Stomach smooth muscle (tissue), 2 donors: ENCODE measurements at regions not wholly inside any gene's neighbourhood (a gene's known extent, or its start where the extent isn't known, plus 50 kb on each side); places are given as distances from the start of the nearest gene placed in this dataset.

Source experiments
- H3K27ac ChIP-seq: one replicate; pipeline ENCODE4 v1.7.0; 2013; ENCODE audit warnings: mild to moderate bottlenecking, low read length, inconsistent platforms
- H3K27me3 ChIP-seq, 2 donors: one replicate each; pipeline ENCODE4 v1.7.0; 2013; ENCODE audit warnings: low read length in 2 of 2; ENCODE audit not compliant: insufficient read depth in 2 of 2, control insufficient read depth in 1 of 2
- H3K36me3 ChIP-seq, 2 donors: one replicate each; pipeline ENCODE4 v1.7.0; 2013; ENCODE audit warnings: low read length in 2 of 2; ENCODE audit not compliant: control insufficient read depth in 2 of 2, insufficient read depth in 2 of 2
- H3K4me1 ChIP-seq: one replicate; pipeline ENCODE4 v1.7.0; 2013; ENCODE audit warnings: low read length; ENCODE audit not compliant: control insufficient read depth, insufficient read depth
- H3K4me3 ChIP-seq, 2 donors: one replicate each; pipeline ENCODE4 v1.7.0; 2013; ENCODE audit warnings: low read length in 2 of 2
- H3K9ac ChIP-seq, 2 donors: one replicate each; pipeline ENCODE4 v1.7.0; 2013; ENCODE audit warnings: low read length in 2 of 2, mild to moderate bottlenecking in 1 of 2
- H3K9me3 ChIP-seq, 2 donors: one replicate each; pipeline ENCODE4 v1.7.0; 2013; ENCODE audit warnings: low read length in 2 of 2; ENCODE audit not compliant: control insufficient read depth in 2 of 2
- donor health status: healthy.
- donor health status: Pancreatic carcinoma.

DNA sequence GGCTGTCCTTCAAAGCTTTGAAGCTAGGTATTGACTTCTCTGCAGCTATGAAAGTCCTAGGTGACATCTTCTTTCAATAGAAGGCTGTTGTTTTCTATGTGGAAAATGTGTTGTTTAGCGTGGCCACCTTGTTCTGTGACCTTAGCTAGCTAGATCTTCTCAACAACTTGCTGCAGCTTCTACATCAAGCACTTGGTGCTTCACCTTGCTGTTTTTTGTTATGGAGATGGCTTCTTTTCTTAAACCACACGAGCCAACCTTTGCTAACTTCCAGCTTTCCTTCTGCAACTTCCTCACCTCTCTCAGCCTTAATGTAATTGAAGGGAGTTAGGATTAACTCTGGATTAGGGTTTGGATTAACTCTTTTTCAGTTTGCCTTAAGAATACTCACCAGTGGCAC, 128.6 kb upstream of the MMS22L start:
- H3K27ac ChIP-seq: no peak overlapping the region
- no peaks in the 10 kb centered on the region for H3K4me1 ChIP-seq
- H3K4me3 ChIP-seq: no peak overlapping the region
- no peaks in the 10 kb centered on the region for H3K36me3 ChIP-seq
- H3K9me3 ChIP-seq: no peaks in the 10 kb centered on the region
- H3K9ac ChIP-seq: no peak overlapping the region
- H3K27me3 ChIP-seq: no peaks in the 10 kb centered on the region

DNA sequence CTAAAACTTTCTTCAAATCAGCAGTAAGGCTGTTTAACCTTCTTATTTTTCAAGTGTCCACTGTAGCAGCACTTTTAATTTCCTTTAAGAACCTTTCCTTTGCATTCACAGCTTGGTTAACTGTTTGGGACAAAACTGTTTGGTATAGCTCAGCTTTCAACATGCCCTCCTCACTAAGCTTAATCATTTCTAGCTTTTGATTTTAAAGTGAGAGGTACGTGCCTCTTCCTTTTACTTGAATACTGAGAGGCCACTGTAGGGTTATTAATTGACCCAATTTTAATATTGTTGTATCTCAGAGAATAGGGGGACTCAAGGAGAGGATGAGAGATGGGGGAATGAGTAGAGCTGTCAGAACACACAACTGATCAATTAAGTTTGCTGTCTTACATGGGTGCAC, 129.5 kb upstream of the MMS22L start:
- Histone ChIP-seq H3K4me1 (no peaks in the 10 kb centered on the region), H3K27ac (no peak overlapping the region), H3K27me3 (no peaks in the 10 kb centered on the region), H3K9ac (no peak overlapping the region), H3K9me3 (no peaks in the 10 kb centered on the region), H3K4me3 (no peak overlapping the region), H3K36me3 (no peaks in the 10 kb centered on the region)

DNA sequence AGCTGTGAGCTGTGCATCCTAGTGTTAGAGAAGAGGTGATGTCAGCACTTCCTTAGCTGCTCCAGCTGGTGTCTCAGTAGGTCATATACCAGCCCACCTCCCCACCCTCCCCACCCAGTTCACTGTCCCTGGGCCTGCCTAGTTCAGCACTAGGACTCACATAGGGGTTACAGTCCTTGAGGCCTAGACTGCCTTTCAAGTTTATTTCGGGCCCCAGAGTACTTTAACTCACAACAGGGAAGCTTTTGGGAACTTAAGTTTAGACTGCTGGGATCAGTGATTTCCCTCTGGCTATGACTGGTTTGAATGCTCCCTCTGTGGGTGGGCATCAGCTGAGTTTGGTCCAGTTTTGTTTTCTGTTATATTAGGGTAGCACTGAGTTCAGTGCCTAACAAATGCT, 139.2 kb upstream of the MMS22L start:
- no peak overlapping the region for H3K4me3 ChIP-seq
- H3K9ac ChIP-seq: no peak overlapping the region
- peaks cover 0 to 2% of the 10 kb centered on the region in 2 donors for H3K9me3 ChIP-seq
- H3K27me3 ChIP-seq: no peaks in the 10 kb centered on the region
- no peak overlapping the region for H3K27ac ChIP-seq
- H3K4me1 ChIP-seq: no peaks in the 10 kb centered on the region
- H3K36me3 ChIP-seq: no peaks in the 10 kb centered on the region

DNA sequence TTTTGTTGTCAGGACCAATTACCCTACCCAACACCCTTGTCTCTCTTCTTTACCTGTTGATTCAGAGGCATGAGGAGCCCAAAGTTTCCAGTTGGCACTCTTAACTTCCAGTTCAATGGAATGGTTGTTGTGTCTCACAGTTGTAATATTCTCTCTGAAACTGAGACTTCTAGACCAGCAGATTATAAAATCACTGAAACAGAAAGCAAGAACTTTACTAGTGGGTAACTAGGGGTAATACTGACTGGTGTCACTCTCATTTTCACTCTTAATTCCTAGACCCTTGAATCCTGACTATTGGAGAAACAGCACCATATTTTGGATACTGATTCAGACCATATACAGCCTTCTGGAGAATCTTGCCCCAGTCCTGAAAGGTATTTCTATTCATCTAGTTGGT, 140.2 kb upstream of the MMS22L start:
- Histone ChIP-seq H3K4me3 (no peak overlapping the region), H3K36me3 (no peaks in the 10 kb centered on the region), H3K27ac (no peak overlapping the region), H3K9me3 (peaks cover 0 to 2% of the 10 kb centered on the region in 2 donors), H3K9ac (no peak overlapping the region), H3K4me1 (no peaks in the 10 kb centered on the region), H3K27me3 (no peaks in the 10 kb centered on the region)

DNA sequence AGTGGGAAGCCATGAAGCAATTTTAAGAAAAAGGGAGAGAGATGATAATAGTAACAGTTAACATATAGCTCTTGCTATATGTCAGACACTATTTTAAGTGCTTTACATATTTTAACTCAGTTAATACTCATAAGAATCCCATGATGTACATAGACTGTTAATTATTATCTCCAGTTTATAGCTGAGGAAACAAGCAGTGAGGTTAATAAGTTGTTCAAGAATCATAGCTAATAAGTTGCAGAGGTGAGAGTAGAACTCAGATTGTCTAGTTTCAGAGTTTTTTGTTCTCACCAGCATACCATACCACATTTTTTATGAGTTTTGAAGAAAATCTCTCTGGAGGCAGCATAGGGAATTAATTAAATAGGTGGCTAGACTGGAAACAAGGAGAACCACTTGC, 144.6 kb upstream of the MMS22L start:
- Histone ChIP-seq H3K36me3 (no peaks in the 10 kb centered on the region), H3K27me3 (no peaks in the 10 kb centered on the region), H3K9me3 (no peaks in the 10 kb centered on the region), H3K9ac (no peak overlapping the region), H3K27ac (no peak overlapping the region), H3K4me1 (no peaks in the 10 kb centered on the region), H3K4me3 (no peak overlapping the region)

DNA sequence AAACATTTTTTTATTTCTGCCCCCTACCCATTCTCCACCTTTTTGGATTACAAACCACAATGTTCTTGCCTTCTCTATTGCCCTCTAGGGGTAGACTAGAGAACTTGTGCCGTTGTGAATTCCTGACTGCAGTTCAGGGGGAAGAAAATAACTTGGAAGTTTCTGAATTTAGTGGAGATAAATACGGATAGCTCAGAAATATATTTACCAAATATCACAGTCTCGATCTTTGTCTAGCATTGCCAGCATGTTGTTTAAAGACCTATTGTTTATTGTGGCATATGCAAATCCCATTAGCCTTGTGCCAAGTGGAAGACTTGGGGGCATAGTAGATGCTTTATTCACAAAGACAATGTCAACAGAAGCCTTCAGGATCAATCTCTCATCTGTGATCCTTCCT, 154.1 kb upstream of the MMS22L start:
- no peak overlapping the region for H3K4me3 ChIP-seq
- no peaks in the 10 kb centered on the region for H3K4me1 ChIP-seq
- no peak overlapping the region for H3K27ac ChIP-seq
- no peaks in the 10 kb centered on the region for H3K27me3 ChIP-seq
- no peak overlapping the region for H3K9ac ChIP-seq
- H3K36me3 ChIP-seq: no peaks in the 10 kb centered on the region
- no peaks in the 10 kb centered on the region for H3K9me3 ChIP-seq

DNA sequence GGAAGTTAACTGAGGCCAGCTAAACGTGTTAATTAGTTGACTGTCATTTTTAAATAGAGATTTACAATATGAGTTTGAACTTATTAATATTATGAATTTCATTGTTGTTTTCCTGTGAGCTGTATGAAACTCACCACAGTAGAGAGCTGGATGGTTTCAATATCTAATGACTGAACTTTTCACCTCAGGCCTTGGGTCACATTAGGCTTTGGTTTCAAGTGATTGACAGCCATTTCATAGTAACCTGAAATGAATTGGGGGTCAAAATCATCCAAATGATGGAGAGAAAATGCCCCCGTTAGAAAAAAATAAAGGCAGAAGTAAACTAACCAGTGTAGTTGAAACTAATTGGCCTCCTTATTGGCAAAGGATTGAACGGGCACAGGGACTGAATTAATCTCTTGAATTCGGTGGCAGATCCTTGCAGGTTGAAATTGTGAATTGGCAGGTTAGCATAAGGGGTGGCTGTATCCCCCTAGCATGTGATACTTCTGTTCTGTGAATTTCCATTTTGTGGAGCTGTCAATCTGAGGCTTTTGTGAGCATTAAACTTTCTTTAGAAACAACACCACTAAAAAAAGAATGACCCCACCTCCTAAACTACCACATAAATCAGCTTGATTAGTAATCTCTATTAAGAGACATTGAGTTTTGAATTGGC, 155.1 kb upstream of the MMS22L start:
- Histone ChIP-seq H3K9ac (no peak overlapping the region), H3K27me3 (no peaks in the 10 kb centered on the region), H3K36me3 (no peaks in the 10 kb centered on the region), H3K27ac (no peak overlapping the region), H3K9me3 (no peaks in the 10 kb centered on the region), H3K4me3 (no peak overlapping the region), H3K4me1 (no peaks in the 10 kb centered on the region)

DNA sequence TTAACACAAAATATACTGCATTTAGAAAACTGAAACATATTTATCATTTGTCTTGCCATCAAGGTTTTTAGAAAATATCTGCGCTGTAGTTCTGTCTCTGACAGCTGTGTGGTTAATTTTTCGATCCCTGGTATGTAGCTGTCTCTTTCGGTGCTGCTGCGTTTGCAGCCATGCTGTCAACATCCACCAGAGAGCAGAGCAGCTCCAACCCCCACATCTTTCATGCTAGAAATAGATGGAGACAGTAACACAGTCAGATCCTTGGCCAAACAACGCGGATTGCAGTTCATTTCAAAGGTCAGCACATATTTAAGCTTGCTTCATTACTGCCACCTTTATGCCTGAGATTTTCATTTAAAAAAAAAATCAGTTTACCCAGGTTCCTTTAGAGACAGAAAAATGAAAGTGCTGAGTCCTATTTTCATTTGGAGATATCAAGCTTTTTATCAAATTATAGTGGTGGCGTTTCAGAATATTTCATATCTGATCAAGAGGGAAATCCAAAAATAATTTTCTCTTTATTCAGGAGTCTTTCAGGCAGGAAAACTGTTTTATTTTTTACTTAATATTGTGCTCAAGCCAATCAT, 157.7 kb upstream of the MMS22L start:
- Histone ChIP-seq H3K36me3 (no peaks in the 10 kb centered on the region), H3K27ac (no peak overlapping the region), H3K9ac (no peak overlapping the region), H3K9me3 (no peaks in the 10 kb centered on the region), H3K27me3 (no peaks in the 10 kb centered on the region), H3K4me1 (no peaks in the 10 kb centered on the region), H3K4me3 (no peak overlapping the region)

DNA sequence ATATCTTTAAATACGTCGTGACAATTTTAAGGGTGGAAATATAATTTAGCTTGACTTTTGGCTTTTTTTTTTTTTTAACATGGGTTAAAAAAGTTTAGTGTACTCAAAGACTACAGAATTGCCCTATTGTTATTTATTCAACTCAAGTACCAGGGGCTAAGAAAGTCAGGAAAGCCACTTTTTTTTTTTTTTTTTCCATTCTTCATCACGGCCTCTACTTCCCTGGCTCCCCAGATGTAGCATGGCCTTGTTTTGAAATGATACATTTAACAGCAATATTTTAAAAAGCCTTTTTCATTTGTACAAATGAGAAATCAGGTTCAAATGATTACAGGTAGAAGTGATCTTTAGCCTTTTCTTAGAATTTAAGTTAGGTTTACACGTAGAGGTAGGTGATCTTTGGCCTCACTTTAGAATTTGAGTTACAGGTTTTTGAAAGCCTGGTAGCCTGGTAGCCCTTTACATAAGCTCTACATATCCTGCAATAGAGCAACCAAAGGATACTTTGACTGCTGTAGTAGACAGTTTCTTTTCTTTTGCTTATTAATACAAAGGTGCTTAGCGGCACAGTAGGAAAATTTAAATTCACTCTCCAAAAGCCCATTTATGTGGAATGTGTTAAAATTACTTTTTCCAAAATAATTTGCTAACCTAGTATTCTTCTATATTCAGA, 160.5 kb upstream of the MMS22L start:
- Histone ChIP-seq H3K4me3 (no peak overlapping the region), H3K9me3 (no peaks in the 10 kb centered on the region), H3K9ac (no peak overlapping the region), H3K36me3 (no peaks in the 10 kb centered on the region), H3K27me3 (no peaks in the 10 kb centered on the region), H3K27ac (no peak overlapping the region), H3K4me1 (no peaks in the 10 kb centered on the region)

DNA sequence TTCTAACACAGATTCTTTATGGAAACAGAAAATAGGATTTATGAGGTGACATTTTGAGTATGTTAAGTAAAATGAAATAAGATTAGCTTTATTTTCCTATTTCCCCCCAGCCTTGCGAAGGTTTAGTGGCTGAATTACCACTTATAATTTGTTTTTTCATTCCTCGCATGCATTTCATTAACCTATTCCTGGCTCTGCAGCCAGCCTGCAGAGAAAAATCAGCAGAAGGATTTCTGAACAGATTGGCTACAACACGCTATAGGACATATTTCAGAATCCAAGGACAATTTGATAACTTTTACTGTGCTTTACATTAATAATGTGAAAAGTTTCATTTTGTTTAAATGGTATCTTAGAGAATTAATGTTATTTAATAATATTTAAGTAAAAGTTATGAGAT, 162.4 kb upstream of the MMS22L start:
- no peak overlapping the region for H3K9ac ChIP-seq
- H3K27me3 ChIP-seq: no peaks in the 10 kb centered on the region
- no peaks in the 10 kb centered on the region for H3K36me3 ChIP-seq
- no peak overlapping the region for H3K27ac ChIP-seq
- no peaks in the 10 kb centered on the region for H3K4me1 ChIP-seq
- H3K9me3 ChIP-seq: no peaks in the 10 kb centered on the region
- H3K4me3 ChIP-seq: no peak overlapping the region

DNA sequence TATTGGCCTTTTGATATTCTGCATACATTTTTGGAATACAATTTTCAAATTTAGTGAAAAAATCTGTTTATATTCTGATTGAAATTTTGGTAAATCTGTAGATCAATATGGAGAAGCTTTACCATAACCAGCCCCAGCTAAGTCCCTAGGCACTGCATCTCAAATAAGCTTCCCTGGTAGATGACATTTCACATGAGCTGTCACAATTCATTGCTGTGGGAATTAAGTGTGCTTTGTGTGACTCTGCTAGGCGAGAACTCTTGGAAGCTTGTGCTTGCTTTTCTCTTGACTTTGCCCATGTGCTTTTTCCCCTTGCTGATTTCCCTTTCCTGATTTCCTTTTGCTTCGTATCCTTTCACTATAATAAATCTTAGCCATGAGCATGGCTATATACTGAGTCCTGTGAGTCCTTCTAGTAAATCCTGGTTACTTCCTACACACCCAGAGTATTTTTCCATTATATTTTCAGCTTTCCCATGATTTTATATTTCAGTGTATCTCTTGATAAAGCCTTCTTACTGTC, 166.5 kb upstream of the MMS22L start:
- Histone ChIP-seq H3K9me3 (no peaks in the 10 kb centered on the region), H3K9ac (no peak overlapping the region), H3K27ac (no peak overlapping the region), H3K27me3 (no peaks in the 10 kb centered on the region), H3K4me3 (no peak overlapping the region), H3K36me3 (no peaks in the 10 kb centered on the region), H3K4me1 (no peaks in the 10 kb centered on the region)
